ENCODE measurements at regions not wholly inside any gene's neighbourhood (a gene's known extent, or its start where the extent isn't known, plus 50 kb on each side); places are given as distances from the start of the nearest gene placed in this dataset.

DNA sequence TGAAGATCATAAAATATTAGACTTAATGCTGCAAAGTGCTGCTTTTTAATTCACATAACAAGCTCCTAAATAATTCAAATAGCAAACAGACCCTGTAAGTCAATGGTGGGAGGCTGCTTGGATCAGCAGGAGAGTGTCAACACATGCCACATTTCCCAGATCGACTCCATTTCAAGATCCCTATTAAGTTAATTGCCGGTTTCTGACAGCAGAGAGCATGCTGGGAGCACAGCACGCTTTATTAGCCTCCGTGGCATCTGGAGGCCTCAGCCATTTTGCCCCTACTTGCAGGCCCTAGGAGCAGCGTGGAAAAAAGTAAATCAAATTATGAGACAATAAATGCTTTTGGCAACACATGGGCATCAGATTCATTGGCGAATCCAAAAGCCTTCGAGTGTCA is 201.0 kb downstream of the EMX2 start:
- H3K4me1 ChIP-seq, result no peaks in the 10 kb centered on the region
- TF ChIP-seq, protein P1, sequence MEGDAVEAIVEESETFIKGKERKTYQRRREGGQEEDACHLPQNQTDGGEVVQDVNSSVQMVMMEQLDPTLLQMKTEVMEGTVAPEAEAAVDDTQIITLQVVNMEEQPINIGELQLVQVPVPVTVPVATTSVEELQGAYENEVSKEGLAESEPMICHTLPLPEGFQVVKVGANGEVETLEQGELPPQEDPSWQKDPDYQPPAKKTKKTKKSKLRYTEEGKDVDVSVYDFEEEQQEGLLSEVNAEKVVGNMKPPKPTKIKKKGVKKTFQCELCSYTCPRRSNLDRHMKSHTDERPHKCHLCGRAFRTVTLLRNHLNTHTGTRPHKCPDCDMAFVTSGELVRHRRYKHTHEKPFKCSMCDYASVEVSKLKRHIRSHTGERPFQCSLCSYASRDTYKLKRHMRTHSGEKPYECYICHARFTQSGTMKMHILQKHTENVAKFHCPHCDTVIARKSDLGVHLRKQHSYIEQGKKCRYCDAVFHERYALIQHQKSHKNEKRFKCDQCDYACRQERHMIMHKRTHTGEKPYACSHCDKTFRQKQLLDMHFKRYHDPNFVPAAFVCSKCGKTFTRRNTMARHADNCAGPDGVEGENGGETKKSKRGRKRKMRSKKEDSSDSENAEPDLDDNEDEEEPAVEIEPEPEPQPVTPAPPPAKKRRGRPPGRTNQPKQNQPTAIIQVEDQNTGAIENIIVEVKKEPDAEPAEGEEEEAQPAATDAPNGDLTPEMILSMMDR (IDR thresholded peaks at IDR 0.05; ENCODE audit: insufficient read depth in 1 of 2, low read depth in 1 of 2, low read length in 1 of 2, severe bottlenecking in 1 of 2, unreplicated experiment in 1 of 2), result no peak
- no peak overlapping the region for H3K4me3 ChIP-seq (ENCODE audit: low read depth, low read length)
- no peaks in the 10 kb centered on the region for H3K36me3 ChIP-seq (ENCODE audit: control insufficient read depth, insufficient read depth, low read length)
- DNase-seq, result no peak
- no TSS peak for BruUV-seq (replicated peaks)
- H3K27me3 ChIP-seq (replicated peaks; ENCODE audit: control insufficient read depth, insufficient read depth, low read length), result no peaks in the 10 kb centered on the region; the same call in 1 of the 2 replicates
- CTCF ChIA-PET, result no interaction called here
- Mint-ChIP-seq H3K36me3 (ENCODE audit: insufficient read depth, unreplicated experiment) (no peaks in the 10 kb centered on the region), H3K27me3 (ENCODE audit: insufficient read depth, unreplicated experiment) (no peaks in the 10 kb centered on the region), H3K4me1 (ENCODE audit: low read depth, unreplicated experiment) (no peaks in the 10 kb centered on the region), H3K9me3 (ENCODE audit: unreplicated experiment) (no peaks in the 10 kb centered on the region), H3K27ac (ENCODE audit: unreplicated experiment) (no peak overlapping the region), H3K4me3 (ENCODE audit: unreplicated experiment) (no peak overlapping the region)
- POLR2A ChIA-PET, result no interaction called here
- intact Hi-C loops (cut with micrococcal nuclease; ENCODE audit: unreplicated experiment), result no loop called here
- no peaks in the 10 kb centered on the region for H3K9me3 ChIP-seq

DNA sequence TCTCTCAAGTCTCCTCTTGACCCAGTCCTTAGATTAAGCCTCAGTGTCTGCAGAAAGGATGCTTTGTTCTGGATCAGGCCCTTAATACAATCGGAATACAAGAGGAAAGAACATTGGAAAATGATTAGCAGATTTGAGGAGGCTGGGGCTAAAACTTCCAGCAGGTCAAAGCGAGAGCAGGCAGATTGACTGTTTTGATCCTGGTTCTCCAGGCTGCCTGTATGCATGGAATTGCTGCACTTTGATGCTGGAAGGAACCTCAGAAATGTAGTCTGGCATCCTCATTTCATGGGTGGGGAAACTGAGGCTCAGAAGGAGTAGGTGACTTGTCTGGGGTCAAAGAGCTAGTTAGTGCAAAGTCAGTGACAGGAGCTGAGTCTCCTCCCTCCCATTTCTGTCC is 202.8 kb downstream of the EMX2 start:
- H3K9me3 ChIP-seq, result no peaks in the 10 kb centered on the region
- no peaks in the 10 kb centered on the region for H3K4me1 ChIP-seq
- H3K4me3 Mint-ChIP-seq (ENCODE audit: unreplicated experiment), result no peak overlapping the region
- no peaks in the 10 kb centered on the region for H3K27me3 Mint-ChIP-seq (ENCODE audit: insufficient read depth, unreplicated experiment)
- H3K4me3 ChIP-seq (ENCODE audit: low read depth, low read length), result no peak overlapping the region
- ChIA-PET CTCF (no interaction called here), POLR2A (no interaction called here)
- H3K36me3 ChIP-seq (ENCODE audit: control insufficient read depth, insufficient read depth, low read length), result no peaks in the 10 kb centered on the region
- DNase-seq, result no peak
- H3K4me1 Mint-ChIP-seq (ENCODE audit: low read depth, unreplicated experiment), result no peaks in the 10 kb centered on the region
- H3K36me3 Mint-ChIP-seq (ENCODE audit: insufficient read depth, unreplicated experiment), result no peaks in the 10 kb centered on the region
- TF ChIP-seq, protein P1 (IDR thresholded peaks at IDR 0.05; ENCODE audit: insufficient read depth in 1 of 2, low read depth in 1 of 2, low read length in 1 of 2, severe bottlenecking in 1 of 2, unreplicated experiment in 1 of 2), result no peak
- H3K27me3 ChIP-seq (replicated peaks; ENCODE audit: control insufficient read depth, insufficient read depth, low read length), result no peaks in the 10 kb centered on the region; the same call in 1 of the 2 replicates
- H3K27ac Mint-ChIP-seq (ENCODE audit: unreplicated experiment), result no peak overlapping the region
- no TSS peak for BruUV-seq (replicated peaks)
- intact Hi-C loops (cut with micrococcal nuclease; ENCODE audit: unreplicated experiment), result no loop called here
- no peaks in the 10 kb centered on the region for H3K9me3 Mint-ChIP-seq (ENCODE audit: unreplicated experiment)

DNA sequence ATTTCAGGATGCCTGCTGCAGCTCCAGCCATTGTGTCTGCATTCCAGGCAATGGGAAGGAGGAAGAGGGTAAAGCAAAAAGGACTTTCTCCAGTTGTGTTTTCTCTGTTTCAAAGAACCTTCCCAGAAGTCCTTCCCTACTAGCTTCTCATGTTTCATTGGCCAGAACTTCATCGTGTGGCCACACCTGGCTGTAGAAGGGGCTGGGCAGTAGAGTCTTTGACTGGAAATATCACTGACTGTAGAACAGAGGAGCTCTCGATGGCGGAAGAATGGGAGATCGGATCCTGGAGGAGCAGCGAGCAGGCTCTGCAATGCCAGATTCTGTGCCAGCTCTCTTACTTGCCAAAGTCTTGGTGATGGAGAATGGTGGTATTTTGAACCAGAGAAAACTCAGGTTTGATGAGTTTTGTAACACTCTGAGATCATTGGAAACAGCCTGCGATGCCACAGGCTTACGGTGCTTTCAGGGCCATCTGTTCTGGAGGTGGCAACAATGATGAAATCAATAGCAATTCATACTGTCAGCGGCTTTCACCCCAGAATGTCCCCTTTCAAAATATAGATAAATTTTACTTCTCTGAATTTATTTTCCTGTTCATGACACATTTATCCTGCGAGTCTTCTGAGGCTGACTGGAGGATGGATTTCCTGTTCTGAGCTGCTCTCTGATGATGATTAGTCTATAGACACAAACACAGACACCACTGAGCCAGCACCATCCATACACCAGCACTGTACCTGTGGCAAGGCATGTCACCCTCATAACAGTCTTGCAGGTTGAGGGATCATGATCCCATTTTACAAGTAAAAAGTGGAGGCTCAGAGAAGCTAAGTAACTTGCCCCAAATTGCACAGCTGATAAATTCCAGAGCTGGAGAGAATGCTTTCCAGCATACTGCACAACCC is 204.2 kb downstream of the EMX2 start:
- H3K27me3 ChIP-seq (replicated peaks; ENCODE audit: control insufficient read depth, insufficient read depth, low read length), result no peaks in the 10 kb centered on the region; the same call in 1 of the 2 replicates
- TF ChIP-seq, protein P1 (IDR thresholded peaks at IDR 0.05; ENCODE audit: insufficient read depth in 1 of 2, low read depth in 1 of 2, low read length in 1 of 2, severe bottlenecking in 1 of 2, unreplicated experiment in 1 of 2), result no peak
- Mint-ChIP-seq H3K4me1 (ENCODE audit: low read depth, unreplicated experiment) (no peaks in the 10 kb centered on the region), H3K27ac (ENCODE audit: unreplicated experiment) (no peak overlapping the region), H3K4me3 (ENCODE audit: unreplicated experiment) (no peak overlapping the region), H3K27me3 (ENCODE audit: insufficient read depth, unreplicated experiment) (no peaks in the 10 kb centered on the region), H3K9me3 (ENCODE audit: unreplicated experiment) (no peaks in the 10 kb centered on the region), H3K36me3 (ENCODE audit: insufficient read depth, unreplicated experiment) (no peaks in the 10 kb centered on the region)
- DNase-seq, result no peak
- no peaks in the 10 kb centered on the region for H3K36me3 ChIP-seq (ENCODE audit: control insufficient read depth, insufficient read depth, low read length)
- H3K4me1 ChIP-seq, result no peaks in the 10 kb centered on the region
- intact Hi-C loops (cut with micrococcal nuclease; ENCODE audit: unreplicated experiment), result no loop called here
- ChIA-PET CTCF (no interaction called here), POLR2A (no interaction called here)
- BruUV-seq (replicated peaks), result no TSS peak
- no peak overlapping the region for H3K4me3 ChIP-seq (ENCODE audit: low read depth, low read length)
- no peaks in the 10 kb centered on the region for H3K9me3 ChIP-seq

All from Caco-2 (cell line).